Amniotic stem cell (primary cell): ENCODE measurements at regions not wholly inside any gene's neighbourhood (a gene's known extent, or its start where the extent isn't known, plus 50 kb on each side); places are given as distances from the start of the nearest gene placed in this dataset.
"Not testable (repeated sequence)": the region's sequence is repeated elsewhere in the genome, so short reads cannot be mapped to it uniquely, and the experiment has no call there.

Source experiments
- DNase-seq: peaks from one replicate; lab custom pipeline; 2025; lab: John Stamatoyannopoulos, UW

DNA sequence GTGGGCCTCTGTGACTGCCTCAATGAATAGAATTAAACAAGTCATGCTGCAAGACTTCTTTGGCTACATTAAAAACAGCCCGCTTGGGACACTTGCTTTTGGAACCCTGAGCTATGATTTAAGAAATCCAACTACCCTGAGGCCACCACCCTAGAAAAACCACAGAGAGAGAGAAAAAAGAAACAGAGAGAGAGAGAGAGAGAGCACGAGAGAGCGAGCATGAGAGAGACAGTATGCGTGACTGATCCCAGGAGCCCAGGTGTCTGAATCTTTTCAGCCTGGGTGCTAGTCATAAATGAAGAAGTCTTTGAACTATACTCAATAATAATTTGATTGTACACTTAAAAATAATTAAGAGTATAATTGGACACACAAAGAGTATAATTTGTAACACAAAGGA, 123.1 kb upstream of the FREM1 start:
- no peak for DNase-seq

DNA sequence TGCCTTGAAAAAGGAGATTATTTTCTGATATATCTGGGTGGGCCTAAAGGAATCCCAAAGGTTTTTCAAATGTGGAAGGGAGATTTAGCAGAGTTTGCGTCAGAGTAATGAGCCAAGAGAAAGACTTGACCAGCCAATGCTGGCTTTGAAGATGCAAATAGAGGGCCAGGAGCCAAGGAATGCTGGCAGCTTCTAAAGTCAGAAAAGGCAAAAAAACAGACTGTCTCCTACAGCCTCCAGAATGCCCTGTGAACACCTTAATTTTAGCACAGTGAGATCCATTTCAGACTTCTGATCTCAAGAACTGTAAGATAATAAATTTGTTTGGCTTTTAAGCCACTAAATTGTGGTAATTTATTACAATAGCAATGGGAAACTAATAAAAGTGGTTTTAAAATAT, 122.6 kb upstream of the FREM1 start:
- DNase-seq: no peak

DNA sequence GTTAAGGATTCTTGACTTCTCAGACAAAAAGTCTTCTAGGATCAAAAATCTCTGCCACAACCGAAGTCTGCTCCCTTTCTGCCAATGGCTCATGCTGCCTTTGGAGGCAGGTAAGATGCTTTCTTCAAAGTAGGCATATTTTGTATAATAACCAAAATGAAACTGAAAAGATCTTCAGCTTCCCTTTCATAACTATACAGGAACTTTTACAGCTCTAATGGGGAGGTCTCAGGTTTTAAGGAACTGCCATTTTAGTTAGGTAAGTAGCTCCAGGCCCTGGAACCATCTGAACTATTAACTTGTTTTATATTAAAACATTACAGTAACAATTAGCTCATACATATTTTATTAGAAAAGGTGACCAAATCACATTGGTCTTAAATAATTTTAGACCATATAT, 110.9 kb upstream of the FREM1 start:
- no peak for DNase-seq

DNA sequence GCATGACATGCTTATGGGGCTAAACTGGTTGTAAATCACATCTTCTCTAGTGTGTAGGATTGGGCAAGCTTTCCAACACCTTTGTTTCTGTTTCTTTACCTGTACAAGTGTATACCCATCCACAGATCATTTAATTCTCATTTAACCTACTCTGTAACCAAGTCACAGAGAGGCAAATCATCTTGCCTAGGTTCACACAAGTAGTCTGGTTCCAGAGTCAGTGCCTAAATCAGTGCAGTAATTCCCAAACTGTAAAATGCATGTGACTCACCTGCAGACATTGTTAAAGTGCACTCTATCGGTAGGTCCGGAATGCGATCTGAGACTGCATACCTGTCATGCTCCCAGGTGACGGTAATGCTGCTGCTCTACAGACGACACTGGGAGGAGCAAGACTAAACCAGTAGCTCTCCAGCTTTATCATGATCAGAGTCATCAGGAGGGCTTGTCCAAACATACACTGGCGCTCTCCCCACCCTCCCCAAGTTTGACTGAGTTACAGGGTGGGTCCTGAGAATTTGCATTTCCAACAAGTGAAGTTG, 107.9 kb upstream of the FREM1 start:
- DNase-seq: no peak

DNA sequence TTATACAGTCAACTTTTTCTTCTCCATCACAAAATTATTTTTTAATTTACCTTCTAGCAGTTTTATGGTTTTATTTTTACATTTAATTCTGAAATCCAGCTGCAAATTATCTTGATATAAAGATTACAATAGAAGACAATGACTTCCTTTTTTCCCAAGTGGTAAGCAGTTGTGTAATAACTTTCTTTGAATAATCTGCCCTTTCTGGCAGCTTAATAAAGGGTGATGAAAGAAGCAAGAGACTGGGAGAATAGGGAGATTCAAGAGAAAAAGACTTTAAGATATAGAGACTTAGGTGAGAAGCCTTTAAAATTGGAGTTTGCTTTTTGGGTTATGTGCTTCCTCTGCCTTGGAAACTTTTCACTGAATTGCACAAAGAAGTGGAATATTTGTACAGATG, 100.4 kb upstream of the FREM1 start:
- DNase-seq: no peak

DNA sequence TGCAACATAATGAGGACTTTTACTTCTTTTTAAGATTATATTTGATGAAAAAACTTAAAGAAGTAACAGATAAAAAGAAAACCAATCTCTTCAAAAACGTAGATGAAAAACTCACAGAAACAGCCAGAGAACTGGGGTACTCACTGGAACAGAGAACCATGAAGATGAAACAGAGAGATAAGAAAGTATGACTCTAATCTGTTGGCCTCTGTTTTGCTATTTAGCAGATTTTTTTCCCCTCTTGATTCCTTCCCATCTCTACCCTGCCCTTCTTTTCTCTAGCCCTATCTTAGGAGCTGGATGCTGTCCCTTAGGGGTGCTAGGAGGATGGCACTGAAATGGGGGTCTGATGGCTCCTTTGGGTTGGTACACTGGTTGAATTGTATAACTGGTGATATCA, 97.5 kb upstream of the FREM1 start:
- no peak for DNase-seq

DNA sequence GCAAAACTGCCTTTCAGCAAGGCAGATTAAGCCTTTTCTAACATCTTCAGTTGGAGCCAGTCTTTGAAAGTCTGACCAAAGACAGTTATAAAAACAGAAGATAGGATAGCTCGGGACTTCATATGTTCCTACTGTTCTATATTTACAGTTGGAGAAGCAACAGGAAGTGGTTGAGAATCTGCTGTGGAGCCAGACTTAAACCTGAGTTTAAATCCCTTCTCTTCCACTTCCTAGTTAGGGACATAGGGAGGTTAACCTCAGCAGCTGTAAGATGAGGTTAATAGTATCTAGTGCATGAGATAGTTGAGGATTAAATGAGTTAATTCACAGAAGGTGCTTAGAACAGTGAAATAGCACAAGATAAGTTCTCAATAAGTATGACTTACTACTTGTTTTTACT, 84.5 kb upstream of the FREM1 start:
- DNase-seq: no peak

DNA sequence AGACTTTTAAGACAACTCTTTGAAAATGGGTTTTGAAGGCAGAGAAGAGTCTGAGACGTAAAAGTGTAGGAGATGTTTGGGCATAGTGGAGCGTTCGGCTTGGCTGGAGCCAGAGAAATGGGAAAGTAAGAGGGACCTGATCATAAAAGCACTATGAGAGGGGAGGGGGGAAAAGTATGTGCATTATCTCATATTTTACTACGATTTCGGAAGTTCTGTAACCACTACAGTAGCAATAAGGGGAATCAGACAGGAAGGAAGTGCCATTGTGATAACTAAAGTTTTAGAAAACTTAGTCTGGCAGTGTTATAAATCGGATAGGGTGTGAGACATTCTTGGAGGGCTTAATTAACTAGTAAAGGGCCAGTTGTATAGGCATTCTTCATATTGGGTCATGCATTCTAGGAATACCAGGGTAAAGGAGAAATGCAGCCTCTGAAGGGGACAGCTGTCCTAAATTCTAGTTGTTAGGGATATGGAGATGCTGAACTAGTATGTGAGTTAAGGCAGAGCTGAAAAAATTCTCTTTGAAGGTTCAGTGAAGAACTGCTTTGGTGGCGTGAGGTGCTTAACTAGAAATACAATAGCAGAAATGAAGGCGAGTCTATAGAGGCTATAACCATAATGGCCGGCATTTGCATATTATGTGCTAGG, 83.8 kb upstream of the FREM1 start:
- DNase-seq: no peak

DNA sequence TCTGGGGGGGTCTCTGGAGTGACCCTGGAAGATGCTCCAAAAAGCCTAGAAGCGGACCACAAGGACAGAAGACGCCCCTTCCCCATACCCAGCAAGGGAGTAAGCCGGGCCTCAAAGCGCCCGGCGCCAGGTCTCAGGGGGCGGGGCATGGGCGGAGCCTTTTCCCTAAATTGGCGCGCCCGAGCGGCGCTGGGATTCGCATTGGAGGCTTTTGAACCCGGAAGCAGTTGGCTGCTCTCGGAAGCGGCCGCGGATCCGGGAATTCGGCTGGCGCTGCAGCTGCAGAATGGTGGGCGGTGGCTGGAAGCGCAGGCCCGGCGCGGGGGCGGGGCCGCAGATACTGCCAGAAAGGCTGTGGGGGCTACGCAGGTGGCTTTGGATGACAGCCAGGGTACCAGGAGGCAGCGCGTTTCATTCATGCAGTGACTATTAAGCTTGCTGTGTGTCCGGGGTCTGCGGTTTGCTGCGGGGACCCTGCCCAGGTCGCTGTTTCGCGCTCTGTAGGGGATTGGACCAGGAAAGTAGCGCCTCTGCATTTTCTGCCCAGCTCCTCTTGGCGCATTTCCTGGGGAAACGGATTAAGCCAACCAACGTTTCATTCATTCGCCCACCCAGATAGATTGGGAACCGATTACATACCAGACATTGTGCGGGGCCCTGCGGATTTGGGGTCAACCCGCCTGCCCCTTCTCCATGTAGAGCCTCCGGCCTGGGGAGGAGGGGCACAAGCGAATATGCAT, 83.0 kb upstream of the FREM1 start:
- peak; percentile 32 for DNase-seq

DNA sequence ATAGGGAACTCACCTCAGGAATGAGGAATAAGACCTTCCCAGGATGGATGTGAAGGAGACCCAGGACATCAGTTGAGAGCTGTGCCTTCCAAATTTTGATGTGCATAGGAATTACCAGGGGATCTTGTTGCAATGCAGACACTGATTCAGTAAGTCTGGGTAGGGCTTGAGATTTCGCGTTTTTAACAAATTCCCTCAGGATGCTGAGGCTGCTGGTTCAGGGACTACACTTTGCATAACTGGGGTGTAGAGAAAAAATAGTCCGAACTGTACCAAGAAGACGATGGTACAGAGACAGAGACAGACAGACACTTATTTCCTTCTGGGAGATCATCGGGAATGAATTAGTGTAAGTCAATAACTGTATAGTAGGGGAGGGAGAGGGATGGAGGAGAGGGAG, 82.3 kb upstream of the FREM1 start:
- DNase-seq: no peak

DNA sequence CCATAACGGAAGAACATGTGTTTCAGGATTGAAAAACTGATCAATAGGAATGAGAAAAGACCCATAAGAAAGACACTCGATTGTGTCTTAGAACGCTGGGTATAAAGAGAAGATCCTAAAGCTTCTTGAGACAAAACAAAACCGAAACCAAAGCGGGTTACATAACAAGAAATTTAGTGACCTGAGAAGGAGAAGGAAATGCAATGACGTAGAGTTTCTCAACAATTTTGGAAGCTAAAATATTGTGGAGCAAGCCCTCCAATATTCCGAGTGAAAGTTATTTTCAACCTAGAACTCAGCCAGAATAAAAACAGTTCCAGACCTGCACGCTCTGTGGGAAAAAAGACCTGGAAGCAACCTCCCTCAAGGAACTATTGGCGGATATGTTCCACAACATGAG, 81.9 kb upstream of the FREM1 start:
- DNase-seq: no peak

DNA sequence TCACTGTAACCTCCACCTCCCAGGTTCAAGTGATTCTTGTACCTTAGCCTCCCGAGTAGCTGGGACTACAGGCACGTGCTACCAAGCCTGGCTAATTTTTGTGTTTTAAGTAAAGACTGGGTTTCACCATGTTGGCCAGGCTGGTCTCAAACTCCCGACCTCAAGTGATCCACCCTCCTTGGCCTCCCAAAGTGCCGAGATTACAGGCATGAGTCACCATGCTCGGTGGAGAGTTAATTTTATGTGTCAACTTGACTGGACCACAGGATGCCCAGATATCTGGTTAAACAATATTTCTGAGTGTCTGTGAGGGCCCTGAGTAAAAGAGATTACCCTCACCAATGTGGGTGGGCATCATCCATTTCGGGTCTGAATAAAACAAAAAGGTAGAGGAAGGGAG, 80.4 kb upstream of the FREM1 start:
- not testable (repeated sequence) for DNase-seq

DNA sequence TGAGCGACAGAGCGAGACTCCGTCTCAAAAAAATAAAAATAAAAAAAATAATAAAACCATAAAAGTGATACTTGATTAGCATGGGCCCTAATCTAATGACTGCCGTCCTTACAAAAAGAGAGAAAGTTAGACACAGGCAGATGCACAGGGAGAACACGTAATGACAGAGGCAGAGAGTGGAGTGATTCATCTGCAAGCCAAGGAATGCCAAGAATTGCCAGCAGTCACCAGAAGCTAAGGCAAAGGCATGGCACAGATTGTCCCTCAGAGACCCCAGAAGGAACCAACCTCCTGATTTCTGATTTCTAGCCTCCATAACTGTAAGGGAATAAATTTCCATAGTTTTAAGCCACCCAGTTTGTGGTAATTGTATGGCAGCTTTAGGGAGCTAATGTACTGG, 79.6 kb upstream of the FREM1 start:
- no peak for DNase-seq

DNA sequence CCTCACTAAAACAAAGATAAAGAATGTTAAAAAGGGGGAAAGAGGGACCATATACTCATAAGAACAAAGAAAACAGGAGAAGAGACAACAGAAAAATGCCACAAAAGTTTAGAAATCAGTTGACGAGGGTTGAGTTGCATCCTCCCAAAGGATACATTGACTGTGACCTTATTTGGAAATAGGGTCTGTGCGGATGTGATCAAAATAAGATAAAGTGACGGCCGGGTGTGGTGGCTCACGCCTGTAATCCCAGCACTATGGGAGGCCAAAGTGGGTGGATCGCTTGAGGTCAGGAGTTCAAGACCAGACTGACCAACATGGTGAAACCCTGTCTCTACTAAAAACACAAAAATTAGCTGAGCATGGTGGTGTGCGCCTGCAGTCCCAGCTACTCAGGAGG, 79.1 kb upstream of the FREM1 start:
- DNase-seq: not testable (repeated sequence)

DNA sequence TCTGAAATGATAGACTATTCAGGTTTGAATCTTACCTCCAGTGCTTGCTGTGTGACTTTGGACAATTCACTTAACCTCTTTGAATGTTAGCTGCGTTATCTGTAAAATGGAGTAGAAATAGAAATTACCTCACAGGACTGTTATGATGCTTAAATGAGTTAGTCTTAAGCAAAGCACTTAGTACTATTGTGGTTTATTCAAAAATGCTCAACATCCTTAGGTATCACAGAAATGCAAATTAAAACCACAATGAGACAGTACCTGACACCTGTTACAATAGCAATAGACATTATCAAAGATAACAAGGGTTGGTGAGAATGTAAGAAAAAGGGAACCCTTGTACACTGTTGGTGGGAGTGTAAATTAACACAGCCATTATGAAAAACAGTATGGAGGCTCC, 77.6 kb upstream of the FREM1 start:
- DNase-seq: no peak

DNA sequence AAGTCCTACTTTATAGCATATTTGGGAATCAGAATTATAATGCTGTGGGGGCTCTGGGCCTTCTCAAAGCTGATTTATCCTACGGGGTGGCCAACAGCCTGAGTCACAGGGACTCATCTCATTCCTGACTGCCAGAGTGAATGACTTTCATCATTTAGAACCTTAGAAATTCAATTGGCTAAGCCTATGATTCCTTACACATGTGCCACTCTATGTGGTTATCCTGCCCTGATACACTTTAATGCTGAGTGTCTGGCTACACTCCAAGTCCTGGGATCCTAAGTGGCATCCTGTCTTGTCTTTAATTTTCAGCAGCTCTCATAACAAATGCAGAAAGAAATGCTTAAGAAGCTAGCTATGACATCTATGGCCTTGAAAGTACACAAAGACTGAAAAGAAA, 75.2 kb upstream of the FREM1 start:
- no peak for DNase-seq

DNA sequence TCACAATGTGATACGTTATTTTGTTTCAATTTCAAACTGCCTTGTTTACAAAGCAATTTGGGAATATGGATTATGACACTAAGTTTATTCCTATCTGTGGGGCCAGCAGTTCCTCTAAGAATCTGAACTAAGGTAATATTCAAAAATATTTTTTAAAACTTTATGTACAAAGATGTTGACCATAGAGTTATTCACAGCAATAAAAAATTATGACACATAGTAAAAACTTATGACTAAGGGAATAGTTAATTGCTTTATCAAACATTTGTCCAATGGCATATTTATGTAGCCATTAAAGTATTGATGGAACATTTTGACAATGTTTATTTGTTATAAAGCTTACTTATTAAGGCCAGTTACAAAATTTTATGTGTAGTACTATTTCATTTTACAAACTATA, 73.4 kb upstream of the FREM1 start:
- no peak for DNase-seq

DNA sequence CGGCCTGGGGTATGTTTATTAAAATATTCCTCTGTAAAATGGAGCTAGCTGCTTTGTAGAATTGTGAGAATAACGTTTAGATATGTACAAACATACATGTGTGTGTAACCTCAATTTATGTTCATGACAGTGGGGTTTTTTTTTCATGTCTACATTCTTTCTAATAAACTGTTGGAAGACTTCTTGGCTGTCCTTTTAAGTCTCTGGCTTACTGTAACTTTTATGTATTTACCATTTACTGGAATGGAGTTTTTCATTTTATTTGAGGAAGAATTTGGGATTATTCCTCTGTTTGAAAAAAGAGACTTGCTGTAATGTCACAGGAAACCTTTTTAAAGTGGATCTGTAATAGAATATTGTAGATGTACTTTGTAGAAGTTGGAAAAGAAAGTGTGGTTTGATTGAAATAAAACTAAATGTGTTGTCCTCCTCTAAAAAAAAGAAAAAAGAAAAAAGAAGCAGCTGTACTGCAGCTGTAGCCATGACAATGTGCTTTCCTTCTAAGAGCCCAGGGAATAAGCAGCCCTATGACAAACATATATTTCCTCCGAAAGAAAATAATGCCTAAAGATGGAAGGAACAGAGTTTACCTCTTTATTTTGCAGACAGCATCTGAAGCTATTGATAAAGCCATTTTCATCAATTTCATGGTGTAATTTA, 71.2 kb upstream of the FREM1 start:
- no peak for DNase-seq

DNA sequence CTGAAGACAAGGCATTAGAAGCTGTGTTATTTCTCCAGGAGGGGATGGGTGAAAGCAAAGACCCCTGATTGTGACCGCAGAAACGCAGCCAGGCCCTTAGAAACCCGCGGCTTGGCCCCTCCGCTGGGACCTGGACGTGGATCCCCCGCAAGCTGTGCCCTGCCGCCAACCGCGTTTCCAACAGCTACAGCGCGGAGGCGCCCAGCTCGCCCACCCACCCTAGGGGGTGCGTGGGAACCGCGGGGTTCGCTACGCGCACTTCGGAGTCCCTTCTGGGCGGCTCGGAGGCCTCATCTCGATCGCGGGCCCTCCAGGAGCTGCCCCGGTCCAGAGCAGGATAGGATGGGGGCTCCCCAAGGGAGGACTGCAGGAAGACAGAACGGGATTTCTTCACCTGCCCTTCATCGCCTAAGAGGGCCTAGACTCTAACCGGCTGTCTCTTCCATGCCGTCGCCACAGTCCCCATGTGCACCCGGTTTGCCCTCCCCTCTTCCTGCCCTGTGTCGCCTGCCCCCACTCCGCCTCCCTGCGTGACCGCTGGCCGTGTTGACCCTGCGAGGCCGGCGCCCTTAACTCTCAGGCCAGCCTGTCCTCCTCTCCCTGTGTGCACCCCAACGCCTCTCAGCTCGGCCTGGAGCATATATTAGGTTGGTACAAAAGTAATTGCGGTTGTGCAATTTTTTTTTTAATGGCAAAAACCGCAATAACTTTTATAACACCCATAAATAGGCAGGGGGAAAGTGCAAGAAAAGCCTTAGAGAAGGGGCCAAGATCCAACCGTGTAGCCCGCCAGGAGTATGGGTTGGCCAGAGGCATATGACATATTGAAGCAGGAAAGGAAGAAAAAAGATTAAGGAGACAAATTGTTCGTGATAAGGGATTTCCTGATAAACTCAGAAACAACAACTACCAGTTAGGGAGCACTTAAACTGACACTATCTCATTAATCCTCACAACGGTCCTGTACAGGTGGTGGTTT, 68.1 kb upstream of the FREM1 start:
- no peak for DNase-seq

DNA sequence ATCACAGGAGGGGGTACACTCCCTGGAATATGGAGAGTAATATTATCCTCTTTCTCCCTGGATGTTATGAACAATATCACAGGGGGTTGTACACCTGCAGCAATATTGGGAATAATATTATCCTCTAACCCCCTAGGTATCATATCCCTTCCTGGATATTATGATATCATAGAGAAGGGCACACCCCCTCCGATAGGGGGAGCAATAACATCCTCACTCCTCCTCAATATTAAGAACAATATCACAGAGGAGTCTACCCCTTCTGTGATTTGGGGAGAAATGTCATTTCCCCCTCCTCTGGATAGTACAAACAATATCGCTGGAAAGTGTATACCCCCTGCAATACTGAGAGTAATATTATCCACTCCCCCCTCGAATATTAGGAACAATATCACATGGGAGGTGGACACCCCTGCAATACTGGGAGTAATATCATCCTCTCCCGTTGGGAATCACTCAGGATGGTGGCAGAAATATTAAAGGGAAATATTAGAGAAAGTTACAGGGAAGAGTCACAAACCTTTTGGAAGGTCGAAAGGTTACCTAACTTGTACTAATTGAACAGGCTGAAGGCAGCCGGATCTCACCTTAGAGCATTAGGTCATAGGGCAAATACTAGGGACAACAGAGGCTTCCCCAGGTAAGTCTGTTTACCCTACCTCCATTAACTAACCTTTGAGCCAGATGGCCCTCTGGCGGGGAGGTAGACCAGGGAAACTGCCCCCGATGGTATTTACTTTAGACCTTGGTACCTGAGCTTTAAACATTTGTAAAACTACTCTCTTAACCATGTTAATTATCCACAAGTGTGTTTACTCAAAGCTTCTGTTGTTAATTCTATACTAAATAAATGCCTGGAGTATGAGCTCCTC, 57.5 kb upstream of the FREM1 start:
- no peak for DNase-seq
